Stomach (tissue), 8 donors: ENCODE measurements at regions not wholly inside any gene's neighbourhood (a gene's known extent, or its start where the extent isn't known, plus 50 kb on each side); places are given as distances from the start of the nearest gene placed in this dataset.
A peak's percentile ranks its signal among the peaks of the same experiment; 100 is the strongest.

Experiments
- DNase-seq, 2 donors: peaks; one replicate each; pipeline versions ENCODE4 v3.0.0 to v3.0.0-alpha.2; 2013 to 2019
- H3K27ac ChIP-seq, 5 donors: fragments of 200-600 bp in 4 of 5; sonication (generic) in 4 of 5; one replicate each; pipeline ENCODE4 v1.5.1; 2013 to 2019; ENCODE audit warnings: mild to moderate bottlenecking in 1 of 5, moderate library complexity in 1 of 5
- H3K27me3 ChIP-seq, 3 donors: fragments of 200-600 bp; sonication (generic); one replicate each; pipeline ENCODE4 v1.5.1; 2017 to 2019; ENCODE audit warnings: mixed run types in 1 of 3
- H3K36me3 ChIP-seq, 4 donors: fragments of 200-600 bp; sonication (generic); 1 replicate in 3 of 4; 2 replicates in 1 of 4; pipeline ENCODE4 v1.5.1; 2016 to 2019
- H3K4me1 ChIP-seq, 4 donors: fragments of 200-600 bp; sonication (generic); one replicate each; pipeline ENCODE4 v1.5.1; 2016 to 2019
- H3K4me3 ChIP-seq, 4 donors: fragments of 200-600 bp; sonication (generic) in 3 of 4; one replicate each; pipeline ENCODE4 v1.5.1; 2016 to 2019; ENCODE audit warnings: mild to moderate bottlenecking in 1 of 4
- H3K9me3 ChIP-seq, 4 donors: fragments of 200-600 bp; sonication (generic); one replicate each; pipeline ENCODE4 v1.5.1; 2016 to 2019
- EP300 ChIP-seq: sonication (generic); formaldehyde crosslinking; IDR thresholded peaks from one replicate; pipeline ENCODE4 v1.6.1; 2017; ENCODE audit warnings: antibody characterized with exemption
- POLR2A ChIP-seq, 4 donors: fragments of 450-650 bp; IDR thresholded peaks; one replicate each; pipeline ENCODE4 v1.6.1; 2016; ENCODE audit warnings: antibody characterized with exemption in 4 of 4, control low read depth in 2 of 4, mild to moderate bottlenecking in 1 of 4, moderate library complexity in 1 of 4
- POLR2AphosphoS5 ChIP-seq, 3 donors: sonication (generic); formaldehyde crosslinking; IDR thresholded peaks; one replicate each; pipeline ENCODE4 v1.6.1; 2016; ENCODE audit warnings: antibody characterized with exemption in 3 of 3
- WGBS, 5 donors: extraction: QIAGEN DNeasy Blood & Tissue Kit in 3 of 5; methylation state at CpG; one replicate each; pipeline versions ENCODE4 v1.1.5 to v1.1.7; 2013 to 2018; 5-methylcytosine and 5-hydroxymethylcytosine counted together
- intact Hi-C: fragments of 100-400 bp; cut with DNase I; formaldehyde crosslinking; loops from one replicate; pipeline ENCODE4 v1.15.1; 2023; ENCODE audit warnings: low total_unique reads
- TF ChIP-seq, protein P1 (sequence below), 7 experiments: fragments of 450-650 bp in 4 of 7; fragments of 200-600 bp in 3 of 7; sonication (generic) in 3 of 7; IDR thresholded peaks; one replicate each; pipeline ENCODE4 v1.5.1; 2016 to 2019; ENCODE audit warnings: antibody characterized with exemption in 7 of 7, control low read depth in 2 of 7, mild to moderate bottlenecking in 1 of 7
- donor health status: healthy with polysubstance abuse.
- donor health status: Bipolar disorder and iron deficiency.
- donor health status: healthy.

- TF ChIP-seq POLR2A (IDR thresholded peaks at IDR 0.05) (no peak), EP300 (no peak), POLR2AphosphoS5 (IDR thresholded peaks at IDR 0.05) (no peak)
- TF ChIP-seq, protein P1, sequence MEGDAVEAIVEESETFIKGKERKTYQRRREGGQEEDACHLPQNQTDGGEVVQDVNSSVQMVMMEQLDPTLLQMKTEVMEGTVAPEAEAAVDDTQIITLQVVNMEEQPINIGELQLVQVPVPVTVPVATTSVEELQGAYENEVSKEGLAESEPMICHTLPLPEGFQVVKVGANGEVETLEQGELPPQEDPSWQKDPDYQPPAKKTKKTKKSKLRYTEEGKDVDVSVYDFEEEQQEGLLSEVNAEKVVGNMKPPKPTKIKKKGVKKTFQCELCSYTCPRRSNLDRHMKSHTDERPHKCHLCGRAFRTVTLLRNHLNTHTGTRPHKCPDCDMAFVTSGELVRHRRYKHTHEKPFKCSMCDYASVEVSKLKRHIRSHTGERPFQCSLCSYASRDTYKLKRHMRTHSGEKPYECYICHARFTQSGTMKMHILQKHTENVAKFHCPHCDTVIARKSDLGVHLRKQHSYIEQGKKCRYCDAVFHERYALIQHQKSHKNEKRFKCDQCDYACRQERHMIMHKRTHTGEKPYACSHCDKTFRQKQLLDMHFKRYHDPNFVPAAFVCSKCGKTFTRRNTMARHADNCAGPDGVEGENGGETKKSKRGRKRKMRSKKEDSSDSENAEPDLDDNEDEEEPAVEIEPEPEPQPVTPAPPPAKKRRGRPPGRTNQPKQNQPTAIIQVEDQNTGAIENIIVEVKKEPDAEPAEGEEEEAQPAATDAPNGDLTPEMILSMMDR (IDR thresholded peaks at IDR 0.05), result no peak
- Histone ChIP-seq H3K4me3 (no peak overlapping the region), H3K36me3 (no peaks in the 10 kb centered on the region), H3K9me3 (peaks cover 0 to 14% (median 3%) of the 10 kb centered on the region in 4 donors), H3K4me1 (no peaks in the 10 kb centered on the region), H3K27ac (no peak overlapping the region), H3K27me3 (no peaks in the 10 kb centered on the region)
- intact Hi-C loops, result no loop called here
- no peak for DNase-seq
- WGBS, 5 donors, result 53 to 73% (median 58%) methylated on average over 3 of the region's 3 CpGs
These were observed 78.7 kb downstream of the FSCB start for GRCh38 chr14:44428231-44428945.

- WGBS, 5 donors, result 66 to 89% (median 87%) methylated on average over 4 of the region's 4 CpGs
- Histone ChIP-seq H3K4me3 (no peak overlapping the region), H3K9me3 (peaks cover 0 to 35% (median 11%) of the 10 kb centered on the region in 4 donors), H3K4me1 (no peaks in the 10 kb centered on the region), H3K36me3 (no peaks in the 10 kb centered on the region), H3K27ac (no peak overlapping the region), H3K27me3 (no peaks in the 10 kb centered on the region)
- DNase-seq, result no peak
- intact Hi-C loops, result no loop called here
- TF ChIP-seq POLR2A (IDR thresholded peaks at IDR 0.05) (no peak), EP300 (no peak)
These were observed 84.4 kb downstream of the FSCB start for GRCh38 chr14:44422699-44423098.

DNA sequence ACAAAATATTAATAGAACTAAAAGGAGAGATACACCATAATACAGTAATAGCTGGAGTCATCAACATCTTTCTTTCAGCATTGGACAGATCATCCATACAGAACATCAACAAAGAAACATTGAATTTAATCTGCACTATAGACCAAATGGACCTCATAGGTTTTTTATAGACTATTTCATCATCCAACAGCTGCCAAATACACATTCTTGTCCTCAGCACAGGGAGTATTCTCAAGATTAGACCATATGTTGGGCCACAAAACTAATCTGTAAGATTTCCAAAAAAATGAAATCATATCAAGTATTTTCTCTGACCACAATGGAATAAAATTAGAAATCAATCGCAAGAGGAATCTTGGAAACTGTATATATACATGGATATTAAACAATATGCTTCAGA lies 86.9 kb downstream of the FSCB start:
- Histone ChIP-seq H3K4me3 (no peak overlapping the region), H3K4me1 (no peaks in the 10 kb centered on the region), H3K36me3 (no peaks in the 10 kb centered on the region), H3K27ac (no peak overlapping the region), H3K9me3 (peaks cover 0 to 43% (median 15%) of the 10 kb centered on the region in 4 donors), H3K27me3 (no peaks in the 10 kb centered on the region)
- WGBS, 5 donors, result 79 to 95% (median 89%) methylated on average over 1 of the region's 1 CpG
- TF ChIP-seq EP300 (no peak), POLR2A (IDR thresholded peaks at IDR 0.05) (no peak), POLR2AphosphoS5 (IDR thresholded peaks at IDR 0.05) (no peak)
- TF ChIP-seq, protein P1 (IDR thresholded peaks at IDR 0.05), result no peak
- peak in 1 of 2 donors; percentile 44 for DNase-seq
- intact Hi-C loops, result no loop called here

- no peak overlapping the region for H3K27ac ChIP-seq
- WGBS, 5 donors, result 66 to 72% (median 71%) methylated on average over 5 of the region's 5 CpGs
- H3K4me3 ChIP-seq, result no peak overlapping the region
- TF ChIP-seq EP300, result no peak
- no peaks in the 10 kb centered on the region for H3K4me1 ChIP-seq
- H3K9me3 ChIP-seq, result peaks cover 0 to 42% (median 17%) of the 10 kb centered on the region in 4 donors
- H3K36me3 ChIP-seq, result no peaks in the 10 kb centered on the region
- no peak for DNase-seq
- H3K27me3 ChIP-seq, result no peaks in the 10 kb centered on the region
- intact Hi-C loops, result no loop called here
These were observed 88.2 kb downstream of the FSCB start for GRCh38 chr14:44418856-44419255.

GRCh38 chr14:44417809-44418208 lies 89.3 kb downstream of the FSCB start:
- DNase-seq, result no peak
- Histone ChIP-seq H3K9me3 (peaks cover 0 to 40% (median 16%) of the 10 kb centered on the region in 4 donors), H3K4me3 (no peak overlapping the region), H3K4me1 (no peaks in the 10 kb centered on the region), H3K27ac (no peak overlapping the region), H3K27me3 (no peaks in the 10 kb centered on the region), H3K36me3 (no peaks in the 10 kb centered on the region)
- no peak for TF ChIP-seq POLR2A (IDR thresholded peaks at IDR 0.05)
- no peak for TF ChIP-seq EP300
- TF ChIP-seq POLR2AphosphoS5 (IDR thresholded peaks at IDR 0.05), result no peak
- TF ChIP-seq, protein P1 (IDR thresholded peaks at IDR 0.05), result no peak
- intact Hi-C loops, result no loop called here
- WGBS, 5 donors, result 60 to 94% (median 87%) methylated on average over 1 of the region's 1 CpG
